GM23338 (cell line): ENCODE measurements at regions not wholly inside any gene's neighbourhood (a gene's known extent, or its start where the extent isn't known, plus 50 kb on each side); places are given as distances from the start of the nearest gene placed in this dataset.
A peak's percentile ranks its signal among the peaks of the same experiment; 100 is the strongest.
"Not testable (repeated sequence)": the region's sequence is repeated elsewhere in the genome, so short reads cannot be mapped to it uniquely, and the experiment has no call there.

ENCODE experiments used
- ATAC-seq: fragments of 200-7000 bp; cut with Tn5 transposase; 3 replicates; pipeline ENCODE4 v1.9.1; 2020
- DNase-seq: peaks from one replicate; pipeline ENCODE4 v3.0.0-alpha.2; 2015; ENCODE audit warnings: low spot score
- H2AFZ ChIP-seq: fragments of 200-600 bp; sonication (generic); 2 replicates; pipeline ENCODE4 v1.8.0; 2016; ENCODE audit warnings: antibody characterized with exemption, mild to moderate bottlenecking, moderate library complexity
- H3F3A ChIP-seq: fragments of 200-600 bp; sonication (generic); replicated peaks from 2 replicates; pipeline ENCODE4 v1.8.0; 2017; ENCODE audit warnings: antibody characterized with exemption, mixed run types, low read depth
- H3K27ac ChIP-seq: fragments of 200-600 bp; sonication (generic); 2 replicates; pipeline ENCODE4 v1.6.1; 2016; ENCODE audit warnings: low read depth
- H3K27me3 ChIP-seq: fragments of 200-600 bp; sonication (generic); 2 replicates; pipeline ENCODE4 v1.8.0; 2016; ENCODE audit warnings: mild to moderate bottlenecking, mixed run types, moderate library complexity; ENCODE audit not compliant: insufficient read depth
- H3K36me3 ChIP-seq: fragments of 200-600 bp; sonication (generic); 2 replicates; pipeline ENCODE4 v1.8.0; 2016; ENCODE audit warnings: mild to moderate bottlenecking; ENCODE audit not compliant: insufficient read depth
- H3K4me1 ChIP-seq: fragments of 200-600 bp; sonication (generic); 2 replicates; pipeline ENCODE4 v1.8.0; 2016; ENCODE audit warnings: mild to moderate bottlenecking, moderate library complexity; ENCODE audit not compliant: insufficient read depth
- H3K4me2 ChIP-seq: fragments of 200-600 bp; sonication (generic); 2 replicates; pipeline ENCODE4 v1.7.1; 2017; ENCODE audit warnings: mixed run types
- H3K4me3 ChIP-seq: fragments of 200-600 bp; sonication (generic); 2 replicates; pipeline ENCODE4 v1.6.1; 2016; ENCODE audit warnings: mixed run types
- H3K79me2 ChIP-seq: fragments of 200-600 bp; sonication (generic); replicated peaks from 2 replicates; pipeline ENCODE4 v1.8.0; 2017; ENCODE audit warnings: mild to moderate bottlenecking; ENCODE audit not compliant: insufficient read depth
- H3K9me2 ChIP-seq: fragments of 200-600 bp; sonication (generic); 2 replicates; pipeline ENCODE4 v1.8.0; 2017; ENCODE audit not compliant: insufficient read depth
- H4K20me1 ChIP-seq: fragments of 200-600 bp; sonication (generic); replicated peaks from 2 replicates; pipeline ENCODE4 v1.8.0; 2017; ENCODE audit warnings: mild to moderate bottlenecking; ENCODE audit not compliant: insufficient read depth
- H3K27ac Mint-ChIP-seq: 2 replicates; pipeline ENCODE4 v1.8.0; 2020; ENCODE audit warnings: inconsistent platforms, mild to moderate bottlenecking, moderate library complexity, mixed read lengths
- H3K27me3 Mint-ChIP-seq: 3 replicates; pipeline ENCODE4 v1.8.0; 2022; ENCODE audit warnings: low read depth, mild to moderate bottlenecking, moderate library complexity, mixed read lengths, inconsistent platforms; ENCODE audit not compliant: insufficient read depth, poor library complexity
- H3K36me3 Mint-ChIP-seq: 3 replicates; pipeline ENCODE4 v1.8.0; 2021; ENCODE audit warnings: low read depth, mild to moderate bottlenecking, inconsistent platforms, moderate library complexity, mixed read lengths
- H3K4me1 Mint-ChIP-seq: 3 replicates; pipeline ENCODE4 v1.8.0; 2020; ENCODE audit warnings: mild to moderate bottlenecking, inconsistent platforms, mixed read lengths
- H3K4me3 Mint-ChIP-seq: 3 replicates; pipeline ENCODE4 v1.8.0; 2021; ENCODE audit warnings: moderate library complexity, mild to moderate bottlenecking, inconsistent platforms, mixed read lengths
- H3K9me3 Mint-ChIP-seq: 3 replicates; pipeline ENCODE4 v1.8.0; 2020; ENCODE audit warnings: moderate library complexity, mild to moderate bottlenecking, inconsistent platforms, mixed read lengths
- EZH2 ChIP-seq: fragments of 200-600 bp; sonication (generic); IDR thresholded peaks from one replicate; pipeline ENCODE4 v1.8.0; 2017; ENCODE audit warnings: antibody characterized with exemption, mild to moderate bottlenecking, low read depth; ENCODE audit not compliant: unreplicated experiment
- EZH2phosphoT487 ChIP-seq: fragments of 200-600 bp; sonication (generic); IDR thresholded peaks from one replicate; pipeline ENCODE4 v1.8.1; 2018; ENCODE audit warnings: antibody characterized with exemption; ENCODE audit not compliant: unreplicated experiment
- JUNB ChIP-seq: IDR thresholded peaks from one replicate; pipeline ENCODE4 v1.6.1; 2016; ENCODE audit warnings: antibody characterized with exemption; ENCODE audit not compliant: unreplicated experiment
- NANOG ChIP-seq: IDR thresholded peaks from 2 replicates; pipeline ENCODE4 v1.6.1; 2016; ENCODE audit warnings: antibody characterized with exemption, borderline replicate concordance
- POLR2AphosphoS5 ChIP-seq: IDR thresholded peaks from 2 replicates; pipeline ENCODE4 v1.6.1; 2016; ENCODE audit warnings: antibody characterized with exemption, low read depth
- STAT1 ChIP-seq: IDR thresholded peaks from one replicate; pipeline ENCODE4 v1.6.1; 2016; ENCODE audit warnings: antibody characterized with exemption; ENCODE audit not compliant: unreplicated experiment
- ZNF114 ChIP-seq: fragments of 250-450 bp; sonication (Bioruptor Pico); IDR thresholded peaks from 2 replicates; pipeline ENCODE4 v1.5.0; 2020; ENCODE audit warnings: mild to moderate bottlenecking, moderate library complexity
- ZNF331 ChIP-seq: fragments of 250-450 bp; sonication (Bioruptor Pico); IDR thresholded peaks from 2 replicates; pipeline ENCODE4 v1.5.0; 2020; ENCODE audit warnings: low read depth, mild to moderate bottlenecking, moderate library complexity
- TF ChIP-seq, protein P1 (sequence below): fragments of 250-450 bp; sonication (Bioruptor Pico); IDR thresholded peaks from 2 replicates; pipeline ENCODE4 v1.5.0; 2020; ENCODE audit warnings: mild to moderate bottlenecking, moderate library complexity
- TF ChIP-seq, protein P2 (sequence below): IDR thresholded peaks from one replicate; pipeline ENCODE4 v1.6.1; 2018; ENCODE audit warnings: antibody characterized with exemption; ENCODE audit not compliant: unreplicated experiment
- TF ChIP-seq, protein P3 (sequence below), 2 experiments: fragments of 200-600 bp in 1 of 2; sonication (generic) in 1 of 2; conservative IDR thresholded peaks; 2 replicates each; pipeline versions ENCODE4 v1.5.1 to v1.6.1; 2016 to 2017; ENCODE audit warnings: antibody characterized with exemption in 2 of 2, low read depth in 2 of 2, mild to moderate bottlenecking in 2 of 2, moderate library complexity in 1 of 2

DNA sequence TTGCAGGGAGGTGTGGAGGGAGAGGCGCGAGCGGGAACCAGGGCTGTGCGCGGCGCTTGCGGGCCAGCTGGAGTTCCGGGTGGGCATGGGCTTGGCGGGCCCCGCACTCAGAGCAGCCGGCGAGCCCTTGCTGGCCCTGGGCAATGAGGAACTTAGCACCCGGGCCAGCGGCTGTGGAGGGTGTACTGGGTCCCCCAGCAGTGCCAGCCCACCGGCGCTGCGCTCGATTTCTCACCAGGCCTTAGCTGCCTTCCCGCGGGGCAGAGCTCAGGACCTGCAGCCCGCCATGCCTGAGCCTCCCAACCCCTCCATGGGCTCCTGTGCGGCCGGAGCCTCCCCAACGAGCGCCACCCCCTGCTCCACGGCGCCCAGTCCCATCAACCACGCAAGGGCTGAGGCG is 243.2 kb downstream of the TFAP2A start:
- not testable (repeated sequence) for H3K4me2 ChIP-seq, H3K9me3 Mint-ChIP-seq, H2AFZ ChIP-seq, H3K36me3 ChIP-seq, H3K4me3 ChIP-seq, H3K36me3 Mint-ChIP-seq, H3K27me3 Mint-ChIP-seq, H3K4me3 Mint-ChIP-seq, H3K4me1 ChIP-seq, H3K27ac ChIP-seq, ATAC-seq, H3F3A ChIP-seq, DNase-seq, H4K20me1 ChIP-seq, H3K9me2 ChIP-seq, H3K79me2 ChIP-seq, H3K4me1 Mint-ChIP-seq, H3K27ac Mint-ChIP-seq, H3K27me3 ChIP-seq

DNA sequence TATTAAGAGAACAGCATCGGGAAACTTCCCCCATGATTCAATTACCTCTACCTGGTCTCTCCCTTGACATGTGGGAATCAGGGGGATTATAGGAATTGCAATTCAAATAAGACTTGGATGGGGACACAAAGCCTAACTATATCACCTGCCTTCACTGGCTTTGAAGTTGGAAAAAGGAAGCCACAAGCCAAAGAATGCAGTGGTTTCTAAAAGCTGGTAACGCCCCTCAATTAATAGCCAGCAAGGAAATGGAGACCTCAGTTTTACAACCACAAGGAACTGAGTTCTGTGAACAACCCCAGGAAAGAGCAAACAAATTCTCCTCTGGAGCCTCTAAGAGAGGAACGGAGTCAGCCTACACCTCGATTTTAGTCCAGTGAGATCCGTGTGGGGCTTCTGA is 244.1 kb downstream of the TFAP2A start:
- Mint-ChIP-seq H3K9me3 (peaks cover 4% of the 10 kb centered on the region), H3K4me1 (peaks cover 3% of the 10 kb centered on the region; the same call in 2 of the 3 replicates), H3K4me3 (no peak overlapping the region), H3K27me3 (peaks cover 1% of the 10 kb centered on the region), H3K36me3 (peaks cover 3% of the 10 kb centered on the region; the same call in 1 of the 3 replicates), H3K27ac (no peak overlapping the region)
- Histone ChIP-seq H3K4me3 (no peak overlapping the region), H3K27me3 (no peaks in the 10 kb centered on the region), H3F3A (no peaks in the 10 kb centered on the region), H3K4me1 (no peaks in the 10 kb centered on the region), H3K27ac (no peak overlapping the region), H3K9me2 (no peaks in the 10 kb centered on the region), H3K36me3 (no peaks in the 10 kb centered on the region), H3K79me2 (no peaks in the 10 kb centered on the region), H2AFZ (peak overlapping the region; percentile 66), H4K20me1 (no peaks in the 10 kb centered on the region), H3K4me2 (no peak overlapping the region)
- ATAC-seq, result no peak
- DNase-seq, result no peak
- TF ChIP-seq ZNF114 (CRISPR knock-in tag), result no peak
- TF ChIP-seq, protein P1, sequence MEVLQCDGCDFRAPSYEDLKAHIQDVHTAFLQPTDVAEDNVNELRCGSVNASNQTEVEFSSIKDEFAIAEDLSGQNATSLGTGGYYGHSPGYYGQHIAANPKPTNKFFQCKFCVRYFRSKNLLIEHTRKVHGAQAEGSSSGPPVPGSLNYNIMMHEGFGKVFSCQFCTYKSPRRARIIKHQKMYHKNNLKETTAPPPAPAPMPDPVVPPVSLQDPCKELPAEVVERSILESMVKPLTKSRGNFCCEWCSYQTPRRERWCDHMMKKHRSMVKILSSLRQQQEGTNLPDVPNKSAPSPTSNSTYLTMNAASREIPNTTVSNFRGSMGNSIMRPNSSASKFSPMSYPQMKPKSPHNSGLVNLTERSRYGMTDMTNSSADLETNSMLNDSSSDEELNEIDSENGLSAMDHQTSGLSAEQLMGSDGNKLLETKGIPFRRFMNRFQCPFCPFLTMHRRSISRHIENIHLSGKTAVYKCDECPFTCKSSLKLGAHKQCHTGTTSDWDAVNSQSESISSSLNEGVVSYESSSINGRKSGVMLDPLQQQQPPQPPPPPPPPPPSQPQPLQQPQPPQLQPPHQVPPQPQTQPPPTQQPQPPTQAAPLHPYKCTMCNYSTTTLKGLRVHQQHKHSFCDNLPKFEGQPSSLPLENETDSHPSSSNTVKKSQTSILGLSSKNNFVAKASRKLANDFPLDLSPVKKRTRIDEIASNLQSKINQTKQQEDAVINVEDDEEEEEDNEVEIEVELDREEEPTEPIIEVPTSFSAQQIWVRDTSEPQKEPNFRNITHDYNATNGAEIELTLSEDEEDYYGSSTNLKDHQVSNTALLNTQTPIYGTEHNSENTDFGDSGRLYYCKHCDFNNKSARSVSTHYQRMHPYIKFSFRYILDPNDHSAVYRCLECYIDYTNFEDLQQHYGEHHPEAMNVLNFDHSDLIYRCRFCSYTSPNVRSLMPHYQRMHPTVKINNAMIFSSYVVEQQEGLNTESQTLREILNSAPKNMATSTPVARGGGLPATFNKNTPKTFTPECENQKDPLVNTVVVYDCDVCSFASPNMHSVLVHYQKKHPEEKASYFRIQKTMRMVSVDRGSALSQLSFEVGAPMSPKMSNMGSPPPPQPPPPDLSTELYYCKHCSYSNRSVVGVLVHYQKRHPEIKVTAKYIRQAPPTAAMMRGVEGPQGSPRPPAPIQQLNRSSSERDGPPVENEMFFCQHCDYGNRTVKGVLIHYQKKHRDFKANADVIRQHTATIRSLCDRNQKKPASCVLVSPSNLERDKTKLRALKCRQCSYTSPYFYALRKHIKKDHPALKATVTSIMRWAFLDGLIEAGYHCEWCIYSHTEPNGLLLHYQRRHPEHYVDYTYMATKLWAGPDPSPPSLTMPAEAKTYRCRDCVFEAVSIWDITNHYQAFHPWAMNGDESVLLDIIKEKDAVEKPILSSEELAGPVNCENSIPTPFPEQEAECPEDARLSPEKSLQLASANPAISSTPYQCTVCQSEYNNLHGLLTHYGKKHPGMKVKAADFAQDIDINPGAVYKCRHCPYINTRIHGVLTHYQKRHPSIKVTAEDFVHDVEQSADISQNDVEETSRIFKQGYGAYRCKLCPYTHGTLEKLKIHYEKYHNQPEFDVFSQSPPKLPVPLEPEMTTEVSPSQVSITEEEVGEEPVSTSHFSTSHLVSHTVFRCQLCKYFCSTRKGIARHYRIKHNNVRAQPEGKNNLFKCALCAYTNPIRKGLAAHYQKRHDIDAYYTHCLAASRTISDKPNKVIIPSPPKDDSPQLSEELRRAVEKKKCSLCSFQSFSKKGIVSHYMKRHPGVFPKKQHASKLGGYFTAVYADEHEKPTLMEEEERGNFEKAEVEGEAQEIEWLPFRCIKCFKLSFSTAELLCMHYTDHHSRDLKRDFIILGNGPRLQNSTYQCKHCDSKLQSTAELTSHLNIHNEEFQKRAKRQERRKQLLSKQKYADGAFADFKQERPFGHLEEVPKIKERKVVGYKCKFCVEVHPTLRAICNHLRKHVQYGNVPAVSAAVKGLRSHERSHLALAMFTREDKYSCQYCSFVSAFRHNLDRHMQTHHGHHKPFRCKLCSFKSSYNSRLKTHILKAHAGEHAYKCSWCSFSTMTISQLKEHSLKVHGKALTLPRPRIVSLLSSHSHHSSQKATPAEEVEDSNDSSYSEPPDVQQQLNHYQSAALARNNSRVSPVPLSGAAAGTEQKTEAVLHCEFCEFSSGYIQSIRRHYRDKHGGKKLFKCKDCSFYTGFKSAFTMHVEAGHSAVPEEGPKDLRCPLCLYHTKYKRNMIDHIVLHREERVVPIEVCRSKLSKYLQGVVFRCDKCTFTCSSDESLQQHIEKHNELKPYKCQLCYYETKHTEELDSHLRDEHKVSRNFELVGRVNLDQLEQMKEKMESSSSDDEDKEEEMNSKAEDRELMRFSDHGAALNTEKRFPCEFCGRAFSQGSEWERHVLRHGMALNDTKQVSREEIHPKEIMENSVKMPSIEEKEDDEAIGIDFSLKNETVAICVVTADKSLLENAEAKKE (CRISPR knock-in tag), result no peak
- TF ChIP-seq, protein P2, sequence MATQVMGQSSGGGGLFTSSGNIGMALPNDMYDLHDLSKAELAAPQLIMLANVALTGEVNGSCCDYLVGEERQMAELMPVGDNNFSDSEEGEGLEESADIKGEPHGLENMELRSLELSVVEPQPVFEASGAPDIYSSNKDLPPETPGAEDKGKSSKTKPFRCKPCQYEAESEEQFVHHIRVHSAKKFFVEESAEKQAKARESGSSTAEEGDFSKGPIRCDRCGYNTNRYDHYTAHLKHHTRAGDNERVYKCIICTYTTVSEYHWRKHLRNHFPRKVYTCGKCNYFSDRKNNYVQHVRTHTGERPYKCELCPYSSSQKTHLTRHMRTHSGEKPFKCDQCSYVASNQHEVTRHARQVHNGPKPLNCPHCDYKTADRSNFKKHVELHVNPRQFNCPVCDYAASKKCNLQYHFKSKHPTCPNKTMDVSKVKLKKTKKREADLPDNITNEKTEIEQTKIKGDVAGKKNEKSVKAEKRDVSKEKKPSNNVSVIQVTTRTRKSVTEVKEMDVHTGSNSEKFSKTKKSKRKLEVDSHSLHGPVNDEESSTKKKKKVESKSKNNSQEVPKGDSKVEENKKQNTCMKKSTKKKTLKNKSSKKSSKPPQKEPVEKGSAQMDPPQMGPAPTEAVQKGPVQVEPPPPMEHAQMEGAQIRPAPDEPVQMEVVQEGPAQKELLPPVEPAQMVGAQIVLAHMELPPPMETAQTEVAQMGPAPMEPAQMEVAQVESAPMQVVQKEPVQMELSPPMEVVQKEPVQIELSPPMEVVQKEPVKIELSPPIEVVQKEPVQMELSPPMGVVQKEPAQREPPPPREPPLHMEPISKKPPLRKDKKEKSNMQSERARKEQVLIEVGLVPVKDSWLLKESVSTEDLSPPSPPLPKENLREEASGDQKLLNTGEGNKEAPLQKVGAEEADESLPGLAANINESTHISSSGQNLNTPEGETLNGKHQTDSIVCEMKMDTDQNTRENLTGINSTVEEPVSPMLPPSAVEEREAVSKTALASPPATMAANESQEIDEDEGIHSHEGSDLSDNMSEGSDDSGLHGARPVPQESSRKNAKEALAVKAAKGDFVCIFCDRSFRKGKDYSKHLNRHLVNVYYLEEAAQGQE, result no peak
- TF ChIP-seq, protein P3, sequence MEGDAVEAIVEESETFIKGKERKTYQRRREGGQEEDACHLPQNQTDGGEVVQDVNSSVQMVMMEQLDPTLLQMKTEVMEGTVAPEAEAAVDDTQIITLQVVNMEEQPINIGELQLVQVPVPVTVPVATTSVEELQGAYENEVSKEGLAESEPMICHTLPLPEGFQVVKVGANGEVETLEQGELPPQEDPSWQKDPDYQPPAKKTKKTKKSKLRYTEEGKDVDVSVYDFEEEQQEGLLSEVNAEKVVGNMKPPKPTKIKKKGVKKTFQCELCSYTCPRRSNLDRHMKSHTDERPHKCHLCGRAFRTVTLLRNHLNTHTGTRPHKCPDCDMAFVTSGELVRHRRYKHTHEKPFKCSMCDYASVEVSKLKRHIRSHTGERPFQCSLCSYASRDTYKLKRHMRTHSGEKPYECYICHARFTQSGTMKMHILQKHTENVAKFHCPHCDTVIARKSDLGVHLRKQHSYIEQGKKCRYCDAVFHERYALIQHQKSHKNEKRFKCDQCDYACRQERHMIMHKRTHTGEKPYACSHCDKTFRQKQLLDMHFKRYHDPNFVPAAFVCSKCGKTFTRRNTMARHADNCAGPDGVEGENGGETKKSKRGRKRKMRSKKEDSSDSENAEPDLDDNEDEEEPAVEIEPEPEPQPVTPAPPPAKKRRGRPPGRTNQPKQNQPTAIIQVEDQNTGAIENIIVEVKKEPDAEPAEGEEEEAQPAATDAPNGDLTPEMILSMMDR (conservative IDR thresholded peaks at IDR 0.05; ENCODE audit: low read depth in 2 of 2), result no peak
- TF ChIP-seq STAT1, result no peak
- no peak for TF ChIP-seq EZH2
- no peak for TF ChIP-seq POLR2AphosphoS5
- no peak for TF ChIP-seq NANOG
- TF ChIP-seq JUNB, result no peak
- no peak for TF ChIP-seq EZH2phosphoT487
- TF ChIP-seq ZNF331 (CRISPR knock-in tag), result no peak
